SU-DHL-6 (cell line): ENCODE measurements at regions not wholly inside any gene's neighbourhood (a gene's known extent, or its start where the extent isn't known, plus 50 kb on each side); places are given as distances from the start of the nearest gene placed in this dataset.

Source experiments
- H2AFZ ChIP-seq: fragments of 200-600 bp; sonication (generic); 2 replicates; pipeline ENCODE4 v1.6.1; 2014; ENCODE audit warnings: low read depth, mild to moderate bottlenecking, moderate library complexity, mixed read lengths, antibody characterized with exemption, low read length; ENCODE audit not compliant: severe bottlenecking
- H3F3A ChIP-seq: fragments of 200-600 bp; shearing (Covaris generic); 2 replicates; pipeline ENCODE4 v1.6.0; 2016; ENCODE audit warnings: antibody characterized with exemption, mild to moderate bottlenecking; ENCODE audit not compliant: insufficient read depth
- H3K27ac ChIP-seq: fragments of 200-600 bp; sonication (generic); 2 replicates; pipeline ENCODE4 v1.5.1; 2016; ENCODE audit warnings: low read depth, mild to moderate bottlenecking, low read length, moderate library complexity, mixed read lengths
- H3K27me3 ChIP-seq: fragments of 200-600 bp; sonication (generic), shearing (Covaris generic); 2 replicates; pipeline ENCODE4 v1.6.0; 2014; ENCODE audit warnings: mild to moderate bottlenecking, low read length
- H3K36me3 ChIP-seq: fragments of 200-600 bp; sonication (generic); 2 replicates; pipeline ENCODE4 v1.6.1; 2014; ENCODE audit warnings: mild to moderate bottlenecking, low read length, mixed read lengths
- H3K4me2 ChIP-seq: fragments of 300-600, 200-600 bp; shearing (Covaris generic), sonication (generic); 2 replicates; pipeline ENCODE4 v1.6.0; 2014; ENCODE audit warnings: low read length, low read depth, mild to moderate bottlenecking; ENCODE audit not compliant: poor library complexity, severe bottlenecking
- H3K4me3 ChIP-seq: fragments of 200-600 bp; sonication (generic); 2 replicates; pipeline ENCODE4 v1.5.1; 2014; ENCODE audit warnings: antibody characterized with exemption, low read length, mild to moderate bottlenecking, mixed read lengths; ENCODE audit not compliant: insufficient read depth, poor library complexity, severe bottlenecking
- H3K79me2 ChIP-seq: fragments of 200-600 bp; sonication (generic); 2 replicates; pipeline ENCODE4 v1.6.1; 2014; ENCODE audit warnings: mild to moderate bottlenecking, low read length, moderate library complexity; ENCODE audit not compliant: insufficient read depth
- H3K9ac ChIP-seq: fragments of 200-600 bp; sonication (generic); 2 replicates; pipeline ENCODE4 v1.7.0; 2014; ENCODE audit warnings: mild to moderate bottlenecking, low read length
- H3K9me2 ChIP-seq: fragments of 200-600 bp; sonication (generic); replicated peaks from 2 replicates; pipeline ENCODE4 v1.6.1; 2014; ENCODE audit warnings: low read length; ENCODE audit not compliant: insufficient read depth
- H3K9me3 ChIP-seq: fragments of 200-600 bp; sonication (generic); 2 replicates; pipeline ENCODE4 v1.6.1; 2014; ENCODE audit warnings: low read length, mixed read lengths; ENCODE audit not compliant: insufficient read depth
- H4K20me1 ChIP-seq: fragments of 200-600 bp; sonication (generic); 2 replicates; pipeline ENCODE4 v1.6.1; 2014; ENCODE audit warnings: low read depth, mild to moderate bottlenecking, antibody characterized with exemption, low read length, moderate library complexity, mixed read lengths
- EZH2phosphoT487 ChIP-seq: fragments of 200-600 bp; sonication (generic), shearing (Covaris generic); conservative IDR thresholded peaks from 2 replicates; pipeline ENCODE4 v1.6.1; 2018; ENCODE audit warnings: mild to moderate bottlenecking, antibody characterized with exemption, low read length, moderate library complexity, mixed read lengths
- TF ChIP-seq, protein P1 (sequence below): fragments of 200-600 bp; sonication (generic); IDR thresholded peaks from one replicate; pipeline ENCODE4 v1.5.1; 2017; ENCODE audit warnings: antibody characterized with exemption, mild to moderate bottlenecking, low read length, moderate library complexity; ENCODE audit not compliant: insufficient read depth, poor library complexity, severe bottlenecking

DNA sequence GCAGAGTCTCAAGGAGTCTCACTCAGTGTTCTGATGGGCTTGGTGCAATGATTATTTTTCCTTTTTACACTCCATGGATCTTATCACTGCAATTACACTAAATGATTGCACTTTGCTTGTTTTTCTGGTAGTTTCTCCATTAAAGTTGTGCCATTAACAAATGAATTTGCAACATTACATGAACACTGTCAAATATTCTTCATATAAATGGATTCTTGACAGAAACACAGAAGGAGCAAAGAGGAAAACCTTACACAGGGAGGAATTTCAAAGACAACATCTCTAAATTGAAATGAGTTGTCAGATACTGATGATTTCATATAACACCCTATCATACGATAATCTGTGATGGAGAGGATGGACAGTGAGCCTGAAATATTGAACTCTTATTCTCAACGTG is 65.4 kb upstream of the CHST9 start:
- H3K27ac ChIP-seq, result no peak overlapping the region
- H3K27me3 ChIP-seq, result no peaks in the 10 kb centered on the region
- no peaks in the 10 kb centered on the region for H3K79me2 ChIP-seq
- H3K36me3 ChIP-seq, result no peaks in the 10 kb centered on the region
- H4K20me1 ChIP-seq, result no peaks in the 10 kb centered on the region
- H3F3A ChIP-seq, result no peaks in the 10 kb centered on the region
- H3K9ac ChIP-seq, result no peak overlapping the region
- no peak for TF ChIP-seq EZH2phosphoT487
- TF ChIP-seq, protein P1, sequence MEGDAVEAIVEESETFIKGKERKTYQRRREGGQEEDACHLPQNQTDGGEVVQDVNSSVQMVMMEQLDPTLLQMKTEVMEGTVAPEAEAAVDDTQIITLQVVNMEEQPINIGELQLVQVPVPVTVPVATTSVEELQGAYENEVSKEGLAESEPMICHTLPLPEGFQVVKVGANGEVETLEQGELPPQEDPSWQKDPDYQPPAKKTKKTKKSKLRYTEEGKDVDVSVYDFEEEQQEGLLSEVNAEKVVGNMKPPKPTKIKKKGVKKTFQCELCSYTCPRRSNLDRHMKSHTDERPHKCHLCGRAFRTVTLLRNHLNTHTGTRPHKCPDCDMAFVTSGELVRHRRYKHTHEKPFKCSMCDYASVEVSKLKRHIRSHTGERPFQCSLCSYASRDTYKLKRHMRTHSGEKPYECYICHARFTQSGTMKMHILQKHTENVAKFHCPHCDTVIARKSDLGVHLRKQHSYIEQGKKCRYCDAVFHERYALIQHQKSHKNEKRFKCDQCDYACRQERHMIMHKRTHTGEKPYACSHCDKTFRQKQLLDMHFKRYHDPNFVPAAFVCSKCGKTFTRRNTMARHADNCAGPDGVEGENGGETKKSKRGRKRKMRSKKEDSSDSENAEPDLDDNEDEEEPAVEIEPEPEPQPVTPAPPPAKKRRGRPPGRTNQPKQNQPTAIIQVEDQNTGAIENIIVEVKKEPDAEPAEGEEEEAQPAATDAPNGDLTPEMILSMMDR, result no peak
- H2AFZ ChIP-seq, result no peak overlapping the region
- no peaks in the 10 kb centered on the region for H3K9me3 ChIP-seq
- no peak overlapping the region for H3K4me3 ChIP-seq
- no peak overlapping the region for H3K4me2 ChIP-seq
- H3K9me2 ChIP-seq, result no peaks in the 10 kb centered on the region

DNA sequence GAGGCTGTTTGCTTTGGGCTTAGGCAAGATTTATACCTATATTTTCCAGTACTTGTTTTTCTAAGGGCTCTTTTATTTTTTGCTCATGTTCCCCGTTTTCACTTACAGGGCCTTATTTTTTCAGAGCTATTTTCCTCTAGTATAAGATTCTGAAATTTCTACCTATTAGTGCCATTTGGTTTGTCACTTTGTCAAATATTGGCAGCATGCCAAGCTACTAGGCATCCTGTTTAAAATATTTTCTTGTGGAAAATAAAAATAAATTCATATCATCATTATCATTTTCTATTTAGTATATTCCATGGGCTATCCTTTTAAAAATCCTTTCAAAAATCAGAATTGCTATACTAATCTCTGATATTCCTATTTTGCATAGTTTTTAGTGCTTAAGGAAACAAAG is 64.8 kb upstream of the CHST9 start:
- Histone ChIP-seq H3F3A (no peaks in the 10 kb centered on the region), H3K9me3 (no peaks in the 10 kb centered on the region), H3K79me2 (no peaks in the 10 kb centered on the region), H3K4me2 (no peak overlapping the region), H3K4me3 (no peak overlapping the region), H3K9ac (no peak overlapping the region), H4K20me1 (no peaks in the 10 kb centered on the region), H3K36me3 (no peaks in the 10 kb centered on the region), H2AFZ (no peak overlapping the region), H3K27ac (no peak overlapping the region), H3K9me2 (no peaks in the 10 kb centered on the region), H3K27me3 (no peaks in the 10 kb centered on the region)
- no peak for TF ChIP-seq EZH2phosphoT487
- TF ChIP-seq, protein P1, result no peak

DNA sequence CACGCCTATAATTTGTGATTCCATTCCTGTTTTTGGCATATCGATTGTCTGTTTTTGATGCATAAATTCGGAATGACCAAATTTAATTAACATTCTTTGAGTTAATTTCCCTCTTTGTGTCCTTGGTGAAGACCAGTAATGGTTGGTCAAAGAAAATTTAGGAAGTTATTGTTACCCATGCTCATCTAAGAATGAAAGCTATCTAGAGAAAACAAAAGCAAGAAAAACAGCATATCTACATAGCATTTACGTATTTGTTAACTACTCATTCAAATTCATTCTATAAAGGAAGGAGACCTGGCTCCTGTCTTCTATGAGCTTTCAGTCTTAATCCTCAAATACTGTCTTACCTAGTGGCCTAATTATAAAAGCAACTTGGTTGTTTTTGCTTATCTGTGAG is 59.2 kb upstream of the CHST9 start:
- no peak overlapping the region for H3K27ac ChIP-seq
- H3K36me3 ChIP-seq, result no peaks in the 10 kb centered on the region
- H3K9ac ChIP-seq, result no peak overlapping the region
- no peaks in the 10 kb centered on the region for H3K9me2 ChIP-seq
- no peak overlapping the region for H2AFZ ChIP-seq
- H3K27me3 ChIP-seq, result no peaks in the 10 kb centered on the region
- TF ChIP-seq, protein P1, result no peak
- TF ChIP-seq EZH2phosphoT487, result no peak
- no peaks in the 10 kb centered on the region for H3K9me3 ChIP-seq
- no peaks in the 10 kb centered on the region for H3K79me2 ChIP-seq
- H3K4me3 ChIP-seq, result no peak overlapping the region
- H3F3A ChIP-seq, result no peaks in the 10 kb centered on the region
- no peak overlapping the region for H3K4me2 ChIP-seq
- H4K20me1 ChIP-seq, result no peaks in the 10 kb centered on the region
